ENCODE measurements at regions not wholly inside any gene's neighbourhood (a gene's known extent, or its start where the extent isn't known, plus 50 kb on each side); places are given as distances from the start of the nearest gene placed in this dataset.
A peak's percentile ranks its signal among the peaks of the same experiment; 100 is the strongest.

DNA sequence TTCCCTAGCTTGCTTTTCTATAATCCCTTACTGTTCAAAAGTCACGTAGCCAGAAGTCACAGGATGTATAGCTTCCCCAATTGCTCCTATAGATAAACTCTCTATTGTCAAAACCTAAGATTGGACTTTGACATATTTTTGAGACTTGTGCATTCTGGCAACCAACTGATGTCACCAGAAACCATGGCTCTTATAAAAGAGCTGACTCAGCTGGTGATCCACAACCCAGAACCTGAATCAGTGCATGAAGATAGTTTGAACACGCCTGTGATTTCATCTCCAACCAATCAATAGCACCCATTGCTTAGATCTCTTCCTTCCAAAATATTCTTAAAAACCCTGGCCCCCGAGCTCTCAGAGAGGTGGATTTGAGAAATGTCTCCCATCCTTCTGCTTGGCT is 639.9 kb upstream of the PIK3C3 start:
- CTCF ChIA-PET, result no interaction called here
- H3K27ac Mint-ChIP-seq, result no peak overlapping the region
- POLR2A ChIA-PET, result no interaction called here

DNA sequence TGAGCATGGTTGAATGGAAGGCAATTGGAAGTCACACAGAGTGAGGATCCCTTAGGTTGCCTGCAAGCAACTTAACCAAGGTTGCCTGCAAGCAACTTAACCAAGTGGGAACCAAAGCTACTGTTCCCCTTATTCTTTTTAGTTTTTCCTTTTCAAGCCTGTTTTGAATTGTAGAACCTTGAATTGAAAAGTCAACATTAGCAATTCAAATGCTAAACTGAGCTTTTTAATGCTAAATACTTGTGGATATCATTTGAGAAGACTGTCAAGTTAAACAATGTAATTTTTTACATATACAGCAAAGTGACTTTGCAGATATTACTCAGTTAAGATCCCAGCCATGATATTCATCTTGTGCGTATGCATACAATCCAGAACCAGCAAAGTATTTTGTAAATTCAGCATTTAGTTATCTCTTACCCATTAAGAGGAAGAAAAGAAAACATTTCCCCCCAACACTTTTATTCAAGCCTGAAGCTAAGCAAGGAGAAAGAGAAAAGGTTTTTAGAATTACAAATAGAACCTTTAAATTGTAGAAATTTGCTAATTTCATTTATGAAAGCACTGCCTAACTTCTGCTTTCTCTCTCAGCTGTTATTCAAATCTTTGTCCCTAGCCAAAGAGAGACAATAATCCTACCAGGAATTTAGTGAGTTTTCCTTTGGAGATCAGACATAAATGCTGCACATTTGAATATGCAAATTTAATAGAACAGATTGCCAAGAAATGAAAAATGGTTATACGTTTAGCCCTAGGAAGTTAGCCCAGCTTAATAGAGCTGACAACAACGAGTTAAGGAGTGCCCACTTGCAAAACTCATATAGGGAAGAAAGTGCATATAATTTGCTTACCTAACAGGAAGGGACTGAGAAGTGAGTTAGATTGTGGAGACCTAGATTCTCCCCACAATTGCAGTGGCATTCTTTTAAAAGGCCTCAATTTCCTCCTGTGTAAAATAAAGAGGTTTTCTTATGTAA is 643.2 kb upstream of the PIK3C3 start:
- H3K4me3 Mint-ChIP-seq, result no peak overlapping the region
- Histone ChIP-seq H3K4me1 (ENCODE audit: insufficient read depth, low read length) (no peaks in the 10 kb centered on the region), H3K27me3 (ENCODE audit: insufficient read depth, low read length, poor library complexity, severe bottlenecking) (no peaks in the 10 kb centered on the region), H3K27ac (ENCODE audit: low read depth, low read length) (no peak overlapping the region), H3K4me3 (ENCODE audit: low read length) (no peak overlapping the region), H3K36me3 (ENCODE audit: insufficient read depth, low read length) (no peaks in the 10 kb centered on the region), H3K9me3 (ENCODE audit: low read length) (no peaks in the 10 kb centered on the region)
- ChIA-PET CTCF (no interaction called here), POLR2A (no interaction called here)
- no peaks in the 10 kb centered on the region for H3K4me1 Mint-ChIP-seq
- peaks cover 6 to 27% (median 12%) of the 10 kb centered on the region in 5 donors for H3K9me3 Mint-ChIP-seq
- H3K36me3 Mint-ChIP-seq, result peaks cover 0 to 2% (median 0%) of the 10 kb centered on the region in 3 donors
- H3K27ac Mint-ChIP-seq, result peak overlapping the region in 1 of 8 donors; percentile 2
- no peak for DNase-seq
- H3K27me3 Mint-ChIP-seq, result no peaks in the 10 kb centered on the region

More for the DNA sequence above, 639.9 kb upstream of the PIK3C3 start:
- Mint-ChIP-seq H3K4me1 (no peaks in the 10 kb centered on the region), H3K36me3 (no peaks in the 10 kb centered on the region), H3K27me3 (no peaks in the 10 kb centered on the region), H3K9me3 (peaks cover 12 to 29% (median 20%) of the 10 kb centered on the region in 5 donors), H3K4me3 (no peak overlapping the region)
- no peak for DNase-seq
- no peaks in the 10 kb centered on the region for H3K4me1 ChIP-seq (ENCODE audit: insufficient read depth, low read length)
- no peaks in the 10 kb centered on the region for H3K9me3 ChIP-seq (ENCODE audit: low read length)
- no peaks in the 10 kb centered on the region for H3K27me3 ChIP-seq (ENCODE audit: insufficient read depth, low read length, poor library complexity, severe bottlenecking)
- H3K36me3 ChIP-seq (ENCODE audit: insufficient read depth, low read length), result no peaks in the 10 kb centered on the region
- H3K27ac ChIP-seq (ENCODE audit: low read depth, low read length), result no peak overlapping the region
- no peak overlapping the region for H3K4me3 ChIP-seq (ENCODE audit: low read length)

DNA sequence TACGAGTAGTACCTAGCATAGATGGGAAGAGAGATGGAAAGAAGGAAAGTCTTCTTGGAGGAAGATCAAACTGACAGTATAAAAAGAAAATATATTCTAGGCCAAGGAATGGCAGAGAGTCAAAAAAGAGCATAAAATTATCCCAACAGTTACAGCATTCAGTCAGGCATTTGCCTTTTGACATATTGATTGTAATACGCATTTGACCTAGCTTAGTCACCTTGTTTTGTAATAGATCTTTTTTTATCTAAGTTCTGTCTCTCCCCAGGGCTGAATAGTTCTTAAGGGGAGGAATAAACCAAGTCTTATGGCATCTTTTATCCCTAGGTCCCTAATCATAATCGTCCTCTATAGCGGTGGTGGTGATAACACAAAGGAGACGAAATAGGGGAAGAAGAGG is 657.3 kb upstream of the PIK3C3 start:
- Histone ChIP-seq H3K27me3 (ENCODE audit: insufficient read depth, low read length, poor library complexity, severe bottlenecking) (no peaks in the 10 kb centered on the region), H3K27ac (ENCODE audit: low read depth, low read length) (no peak overlapping the region), H3K36me3 (ENCODE audit: insufficient read depth, low read length) (no peaks in the 10 kb centered on the region), H3K4me3 (ENCODE audit: low read length) (no peak overlapping the region), H3K9me3 (ENCODE audit: low read length) (no peaks in the 10 kb centered on the region), H3K4me1 (ENCODE audit: insufficient read depth, low read length) (no peaks in the 10 kb centered on the region)
- H3K36me3 Mint-ChIP-seq, result no peaks in the 10 kb centered on the region
- CTCF ChIA-PET, result no interaction called here
- no peaks in the 10 kb centered on the region for H3K27me3 Mint-ChIP-seq
- no peak for DNase-seq
- H3K9me3 Mint-ChIP-seq, result peaks cover 0 to 62% (median 8%) of the 10 kb centered on the region in 5 donors
- no peaks in the 10 kb centered on the region for H3K4me1 Mint-ChIP-seq
- POLR2A ChIA-PET, result no interaction called here
- no peak overlapping the region for H3K4me3 Mint-ChIP-seq
- no peak overlapping the region for H3K27ac Mint-ChIP-seq

DNA sequence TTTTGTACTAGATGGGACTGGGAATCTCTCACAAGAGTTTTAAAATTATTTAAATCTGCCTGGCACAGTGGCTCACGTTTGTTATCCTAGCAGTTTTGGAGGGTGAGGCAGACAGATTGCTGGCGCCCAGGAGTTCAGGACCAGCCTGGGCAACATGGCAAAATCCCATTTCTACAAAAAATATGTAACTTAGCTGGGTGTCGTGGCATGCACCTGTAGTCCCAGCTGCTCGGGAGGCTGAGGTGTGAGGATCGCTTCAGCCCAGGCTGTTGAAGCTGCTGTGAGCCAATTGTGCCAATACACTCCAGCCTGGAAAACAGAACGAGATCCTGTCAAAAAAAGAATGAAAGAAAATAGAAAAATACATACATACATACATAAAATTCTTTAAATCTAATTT is 685.7 kb upstream of the PIK3C3 start:
- Mint-ChIP-seq H3K4me3 (no peak overlapping the region), H3K36me3 (no peaks in the 10 kb centered on the region), H3K27me3 (no peaks in the 10 kb centered on the region), H3K27ac (no peak overlapping the region), H3K9me3 (peaks cover 2 to 17% (median 7%) of the 10 kb centered on the region in 5 donors), H3K4me1 (no peaks in the 10 kb centered on the region)
- no peak overlapping the region for H3K4me3 ChIP-seq (ENCODE audit: low read length)
- no peak overlapping the region for H3K27ac ChIP-seq (ENCODE audit: low read depth, low read length)
- H3K9me3 ChIP-seq (ENCODE audit: low read length), result no peaks in the 10 kb centered on the region
- H3K4me1 ChIP-seq (ENCODE audit: insufficient read depth, low read length), result no peaks in the 10 kb centered on the region
- ChIA-PET POLR2A (no interaction called here), CTCF (no interaction called here)
- no peak for DNase-seq
- H3K27me3 ChIP-seq (ENCODE audit: insufficient read depth, low read length, poor library complexity, severe bottlenecking), result no peaks in the 10 kb centered on the region
- H3K36me3 ChIP-seq (ENCODE audit: insufficient read depth, low read length), result no peaks in the 10 kb centered on the region

DNA sequence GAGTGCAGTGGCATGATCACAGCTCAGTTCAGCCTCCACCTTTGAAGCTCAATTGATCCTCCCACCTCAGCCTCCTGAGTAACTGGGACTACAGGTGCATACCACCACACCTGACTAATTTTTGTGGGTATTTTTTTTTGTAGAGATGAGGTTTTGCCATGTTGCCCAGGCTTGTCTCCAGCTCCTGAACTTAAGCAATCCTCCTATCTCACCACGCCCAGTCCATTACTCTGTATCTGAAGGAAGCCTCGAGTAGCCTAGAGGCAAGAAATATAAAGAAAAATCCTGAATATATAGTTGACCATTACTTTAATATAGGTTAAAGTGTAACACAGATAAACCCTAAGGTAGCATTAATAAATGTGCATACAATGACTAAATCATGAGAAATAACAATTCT is 686.8 kb upstream of the PIK3C3 start:
- CTCF ChIA-PET, result no interaction called here
- no peak for DNase-seq
- H3K27me3 Mint-ChIP-seq, result no peaks in the 10 kb centered on the region

DNA sequence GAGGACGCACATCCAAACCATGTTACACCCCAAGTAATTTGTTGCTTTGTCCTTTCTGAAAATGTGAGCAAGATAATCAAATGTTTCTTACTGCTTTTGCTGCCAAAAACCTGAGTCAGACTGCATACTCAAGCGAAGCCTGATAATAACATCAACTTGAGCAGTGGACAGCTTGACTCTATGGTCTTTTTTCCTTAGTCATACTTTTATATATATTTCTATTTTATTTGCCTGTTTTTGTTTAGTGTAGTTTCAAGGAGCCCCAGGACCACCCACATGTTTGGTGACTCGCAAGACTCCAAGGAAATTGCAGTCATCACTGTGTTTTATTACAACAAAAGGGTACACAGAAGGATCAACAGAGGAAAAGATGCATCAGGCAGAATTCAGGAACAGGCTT is 688.4 kb upstream of the PIK3C3 start:
- POLR2A ChIA-PET, result no interaction called here
- Histone ChIP-seq H3K27ac (ENCODE audit: low read depth, low read length) (no peak overlapping the region), H3K27me3 (ENCODE audit: insufficient read depth, low read length, poor library complexity, severe bottlenecking) (no peaks in the 10 kb centered on the region), H3K4me3 (ENCODE audit: low read length) (no peak overlapping the region), H3K36me3 (ENCODE audit: insufficient read depth, low read length) (no peaks in the 10 kb centered on the region), H3K9me3 (ENCODE audit: low read length) (no peaks in the 10 kb centered on the region), H3K4me1 (ENCODE audit: insufficient read depth, low read length) (no peaks in the 10 kb centered on the region)
- no peak overlapping the region for H3K4me3 Mint-ChIP-seq
- no peaks in the 10 kb centered on the region for H3K27me3 Mint-ChIP-seq
- no peaks in the 10 kb centered on the region for H3K4me1 Mint-ChIP-seq
- H3K9me3 Mint-ChIP-seq, result peaks cover 2 to 15% (median 7%) of the 10 kb centered on the region in 5 donors
- H3K27ac Mint-ChIP-seq, result no peak overlapping the region
- no peaks in the 10 kb centered on the region for H3K36me3 Mint-ChIP-seq
- no peak for DNase-seq
- CTCF ChIA-PET, result no interaction called here

More for the DNA sequence above, 686.8 kb upstream of the PIK3C3 start:
- no peak overlapping the region for H3K27ac ChIP-seq (ENCODE audit: low read depth, low read length)
- Mint-ChIP-seq H3K36me3 (no peaks in the 10 kb centered on the region), H3K4me3 (no peak overlapping the region), H3K4me1 (no peaks in the 10 kb centered on the region), H3K27ac (no peak overlapping the region), H3K9me3 (peaks cover 2 to 15% (median 5%) of the 10 kb centered on the region in 5 donors)
- no peaks in the 10 kb centered on the region for H3K4me1 ChIP-seq (ENCODE audit: insufficient read depth, low read length)
- POLR2A ChIA-PET, result no interaction called here
- H3K27me3 ChIP-seq (ENCODE audit: insufficient read depth, low read length, poor library complexity, severe bottlenecking), result no peaks in the 10 kb centered on the region
- no peaks in the 10 kb centered on the region for H3K9me3 ChIP-seq (ENCODE audit: low read length)
- H3K4me3 ChIP-seq (ENCODE audit: low read length), result no peak overlapping the region
- no peaks in the 10 kb centered on the region for H3K36me3 ChIP-seq (ENCODE audit: insufficient read depth, low read length)

DNA sequence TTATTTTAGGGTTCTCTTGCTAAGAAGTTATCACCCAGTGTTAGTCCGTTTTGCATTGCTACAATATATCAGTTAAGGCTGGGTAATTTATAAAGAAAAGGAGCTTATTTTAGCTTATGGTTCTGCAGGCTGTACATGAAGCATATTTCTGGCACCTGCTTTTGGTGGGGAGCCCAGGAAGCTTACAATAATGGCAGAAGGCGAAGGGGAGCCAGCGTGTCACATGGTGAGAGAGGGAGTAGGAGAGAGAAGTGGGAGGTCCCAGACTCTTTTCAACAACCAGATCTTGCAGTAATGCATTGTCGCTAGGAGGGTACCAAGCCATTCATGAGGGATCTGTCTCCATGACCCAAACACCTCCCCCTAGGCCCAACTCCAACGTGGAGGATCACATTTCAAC is 688.8 kb upstream of the PIK3C3 start:
- no peaks in the 10 kb centered on the region for H3K36me3 Mint-ChIP-seq
- no peak overlapping the region for H3K27ac Mint-ChIP-seq
- no peaks in the 10 kb centered on the region for H3K4me1 Mint-ChIP-seq
- H3K4me3 Mint-ChIP-seq, result no peak overlapping the region
- peaks cover 2 to 15% (median 7%) of the 10 kb centered on the region in 5 donors for H3K9me3 Mint-ChIP-seq
- Histone ChIP-seq H3K4me3 (ENCODE audit: low read length) (no peak overlapping the region), H3K36me3 (ENCODE audit: insufficient read depth, low read length) (no peaks in the 10 kb centered on the region), H3K4me1 (ENCODE audit: insufficient read depth, low read length) (no peaks in the 10 kb centered on the region), H3K27ac (ENCODE audit: low read depth, low read length) (no peak overlapping the region), H3K27me3 (ENCODE audit: insufficient read depth, low read length, poor library complexity, severe bottlenecking) (no peaks in the 10 kb centered on the region), H3K9me3 (ENCODE audit: low read length) (no peaks in the 10 kb centered on the region)
- no peak for DNase-seq
- POLR2A ChIA-PET, result no interaction called here
- no peaks in the 10 kb centered on the region for H3K27me3 Mint-ChIP-seq
- CTCF ChIA-PET, result no interaction called here

DNA sequence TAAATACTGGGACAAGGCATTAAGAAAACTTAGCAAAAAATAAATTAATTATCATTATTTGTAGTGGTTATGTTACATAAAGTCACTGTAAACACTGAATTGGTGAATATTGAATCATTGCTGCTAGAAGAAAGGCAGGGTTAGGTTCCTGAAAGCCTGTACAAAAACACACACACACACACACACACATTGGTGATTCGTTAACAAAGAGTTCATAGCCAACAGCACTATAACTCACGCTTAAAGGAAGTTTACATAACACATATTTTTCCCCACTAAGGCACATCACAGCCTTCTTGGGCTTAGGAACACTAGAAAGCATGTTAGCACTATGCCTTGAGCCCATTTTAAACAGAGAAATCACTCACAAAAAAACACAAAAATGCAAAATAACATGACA is 690.0 kb upstream of the PIK3C3 start:
- Histone ChIP-seq H3K4me1 (ENCODE audit: insufficient read depth, low read length) (no peaks in the 10 kb centered on the region), H3K27ac (ENCODE audit: low read depth, low read length) (no peak overlapping the region), H3K9me3 (ENCODE audit: low read length) (no peaks in the 10 kb centered on the region), H3K27me3 (ENCODE audit: insufficient read depth, low read length, poor library complexity, severe bottlenecking) (no peaks in the 10 kb centered on the region), H3K36me3 (ENCODE audit: insufficient read depth, low read length) (no peaks in the 10 kb centered on the region), H3K4me3 (ENCODE audit: low read length) (no peak overlapping the region)
- no peaks in the 10 kb centered on the region for H3K4me1 Mint-ChIP-seq
- no peaks in the 10 kb centered on the region for H3K36me3 Mint-ChIP-seq
- H3K9me3 Mint-ChIP-seq, result peaks cover 2 to 12% (median 7%) of the 10 kb centered on the region in 5 donors
- DNase-seq, result no peak
- H3K27me3 Mint-ChIP-seq, result no peaks in the 10 kb centered on the region
- H3K4me3 Mint-ChIP-seq, result no peak overlapping the region
- ChIA-PET CTCF (no interaction called here), POLR2A (no interaction called here)
- H3K27ac Mint-ChIP-seq, result no peak overlapping the region

All from CD8-positive, alpha-beta memory T cell (primary cell).